NAMALWA (cell line): ENCODE measurements at regions not wholly inside any gene's neighbourhood (a gene's known extent, or its start where the extent isn't known, plus 50 kb on each side); places are given as distances from the start of the nearest gene placed in this dataset.

ENCODE experiments used
- DNase-seq: peaks from one replicate; pipeline ENCODE4 v3.0.0-alpha.2; 2015; ENCODE audit warnings: low spot score

GRCh38 chr6:170134471-170135440 lies 156.1 kb downstream of the DLL1 start:
- DNase-seq = no peak

- no peak for DNase-seq
Measured at GRCh38 chr6:170134031-170134470, 156.8 kb downstream of the DLL1 start.

DNA sequence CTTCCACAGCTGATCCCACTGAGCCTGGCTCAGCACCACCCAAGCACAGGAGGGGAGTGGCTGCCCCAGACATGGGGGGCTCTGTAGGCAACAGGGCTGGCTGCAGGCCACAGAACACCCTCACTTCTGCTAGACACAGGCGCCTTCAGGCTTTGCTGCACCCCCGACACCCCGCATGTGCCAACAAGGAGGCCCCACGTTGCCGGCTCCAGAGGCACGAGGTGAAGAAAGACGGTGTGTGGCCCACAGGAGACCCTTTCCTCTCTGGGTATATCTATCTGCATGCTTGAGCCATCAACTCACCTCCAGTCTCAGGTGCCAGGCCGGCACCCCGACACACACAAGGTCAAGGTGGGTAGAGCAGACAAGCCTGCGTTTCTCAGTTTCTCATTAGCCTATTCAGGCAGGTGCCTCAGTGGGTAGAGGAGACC lies 158.3 kb downstream of the DLL1 start:
- no peak for DNase-seq

DNA sequence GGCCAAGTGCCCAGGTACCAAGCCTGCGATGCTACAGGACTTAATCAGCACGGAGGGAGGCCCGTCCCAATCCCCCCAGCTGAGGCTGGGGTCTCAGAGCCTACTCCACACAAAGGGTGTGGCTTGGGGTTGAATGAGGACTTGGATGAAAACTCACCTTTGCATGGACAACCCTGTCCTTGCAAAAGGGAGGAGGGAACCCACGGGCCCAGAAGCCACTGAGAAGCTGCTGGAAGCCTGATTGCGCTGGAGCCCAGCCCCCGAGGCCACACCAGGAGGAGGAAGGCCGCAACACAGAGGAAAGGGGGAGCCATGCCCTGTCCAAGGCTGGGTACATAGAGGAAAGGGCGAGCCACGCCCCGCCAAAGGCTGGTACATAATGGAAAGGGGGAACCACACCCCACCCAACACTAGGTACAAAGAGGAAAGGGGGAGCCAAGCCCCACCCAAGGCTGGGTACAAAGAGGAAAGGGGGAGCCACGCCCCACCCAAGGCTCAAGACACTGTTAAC lies 158.8 kb downstream of the DLL1 start:
- DNase-seq = no peak

DNA sequence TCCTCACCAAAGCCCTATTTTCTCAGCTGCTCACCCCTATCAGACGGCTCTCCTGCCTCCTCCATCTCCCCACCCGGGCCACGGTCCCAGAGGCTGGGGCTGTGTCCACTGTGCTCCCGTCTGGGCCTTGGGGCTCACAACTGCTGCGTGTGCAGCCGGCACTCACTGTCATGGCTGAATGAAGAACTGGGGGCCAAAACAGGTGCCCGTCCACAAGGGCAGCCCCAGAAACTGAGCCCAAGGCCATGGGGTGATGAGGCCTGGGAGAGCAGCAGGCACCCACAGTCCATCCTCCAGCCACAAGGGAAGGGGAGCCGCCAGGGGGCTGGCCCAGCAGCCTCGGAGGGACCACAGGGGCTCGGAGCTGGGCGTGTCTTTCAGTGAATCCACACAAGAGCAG lies 159.5 kb downstream of the DLL1 start:
- no peak for DNase-seq

- no peak for DNase-seq
Measured at GRCh38 chr6:170130771-170131241, 160.1 kb downstream of the DLL1 start.

- DNase-seq = no peak
Measured at GRCh38 chr6:170130201-170130621, 160.7 kb downstream of the DLL1 start.

GRCh38 chr6:170129691-170130171 lies 161.1 kb downstream of the DLL1 start:
- DNase-seq = no peak

- no peak for DNase-seq
Measured at GRCh38 chr6:170128811-170129681, 161.8 kb downstream of the DLL1 start.

DNA sequence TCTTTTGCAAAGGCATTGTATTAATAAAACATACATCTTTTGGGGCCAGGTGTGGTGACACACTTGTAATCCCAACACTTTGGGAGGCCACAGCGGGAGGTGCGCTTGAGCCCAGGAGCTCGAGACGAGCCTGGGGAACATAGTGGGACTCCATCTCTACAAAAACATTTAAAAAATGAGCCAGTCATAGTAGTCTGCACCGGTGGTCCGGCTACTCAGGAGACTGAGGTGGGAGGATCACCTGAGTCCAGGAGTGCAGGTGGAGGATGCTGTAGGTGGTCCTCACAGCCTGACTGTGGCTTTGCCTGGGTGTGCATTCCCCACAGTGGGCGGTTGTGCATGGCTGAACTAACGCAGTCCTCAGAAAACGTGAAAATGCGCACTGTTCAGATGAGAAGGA lies 162.5 kb downstream of the DLL1 start:
- DNase-seq = no peak

DNA sequence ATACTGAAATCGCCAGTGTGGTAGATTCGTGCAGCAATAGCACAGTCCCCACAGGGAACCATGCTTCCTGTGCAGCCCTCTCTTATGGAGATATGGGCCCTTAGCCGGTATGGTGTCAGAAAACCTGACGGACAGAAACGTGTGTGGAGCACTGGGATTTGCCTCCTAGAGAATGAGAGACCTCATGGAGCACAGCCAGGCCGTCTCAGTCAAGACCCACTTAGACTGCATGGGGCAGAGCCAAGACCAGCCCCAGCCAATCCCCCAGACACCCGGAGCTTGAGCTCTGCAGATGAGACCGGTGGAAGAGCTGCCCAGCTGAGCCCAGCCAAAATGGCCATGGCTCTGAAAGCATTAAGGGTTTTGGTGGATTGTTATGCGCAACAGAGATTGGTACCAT lies 163.7 kb downstream of the DLL1 start:
- DNase-seq = no peak

GRCh38 chr6:170125456-170126300 lies 165.2 kb downstream of the DLL1 start:
- DNase-seq = no peak

GRCh38 chr6:170124836-170125235 lies 166.0 kb downstream of the DLL1 start:
- no peak for DNase-seq

GRCh38 chr6:170124150-170124549 lies 166.7 kb downstream of the DLL1 start:
- no peak for DNase-seq

DNA sequence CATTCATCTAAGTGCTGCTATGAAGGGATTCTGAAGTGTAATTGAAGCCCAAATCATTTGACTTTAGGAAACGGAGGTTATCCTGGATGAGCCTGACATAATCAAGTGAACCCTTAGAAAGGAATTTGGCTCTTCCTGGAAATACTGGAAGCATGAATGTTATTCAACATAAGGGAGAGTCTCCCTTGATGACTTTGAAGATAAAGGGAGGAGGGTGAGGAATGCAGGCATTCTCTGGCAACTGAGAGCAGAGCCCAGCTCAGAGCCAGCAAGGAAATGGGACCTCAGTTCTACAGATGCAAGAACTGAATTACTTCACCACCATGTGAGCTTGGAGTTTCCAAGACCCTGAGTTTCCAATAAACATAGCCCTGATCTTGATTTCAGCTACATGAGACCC lies 168.2 kb downstream of the DLL1 start:
- DNase-seq = no peak

- DNase-seq = no peak
Measured at GRCh38 chr6:170117111-170117972, 173.5 kb downstream of the DLL1 start.

DNA sequence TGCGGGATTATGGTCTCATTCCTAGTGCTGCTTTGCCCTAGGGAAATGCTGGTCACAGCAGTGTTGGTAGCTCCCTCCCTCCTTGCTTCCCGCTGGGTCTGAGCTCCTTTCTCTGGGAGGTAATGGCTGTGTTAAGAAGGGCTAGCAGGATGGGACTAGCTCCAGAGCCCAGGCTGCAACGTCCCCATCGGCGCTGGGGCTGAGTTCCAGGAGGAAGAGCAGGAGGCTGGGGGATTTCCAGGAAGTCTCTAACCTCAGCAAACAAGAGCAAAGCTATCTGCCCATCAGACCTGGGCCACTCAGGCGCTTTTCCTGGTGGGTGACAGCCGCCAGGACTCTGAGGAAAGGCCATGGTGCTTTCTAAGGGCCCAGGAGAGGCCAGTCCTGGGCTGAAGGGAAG lies 174.2 kb downstream of the DLL1 start:
- no peak for DNase-seq

- DNase-seq = no peak
Measured at GRCh38 chr6:170114956-170115855, 175.7 kb downstream of the DLL1 start.
